SK-N-SH treated with all-trans-retinoic acid at 6 μM for 48 hours (cell line): ENCODE measurements at regions not wholly inside any gene's neighbourhood (a gene's known extent, or its start where the extent isn't known, plus 50 kb on each side); places are given as distances from the start of the nearest gene placed in this dataset.

Experiments
- ATAC-seq: fragments of 200-7000 bp; cut with Tn5 transposase; 3 replicates; pipeline ENCODE4 v1.9.1; 2020; ENCODE audit warnings: mild to moderate bottlenecking, moderate library complexity
- ARNTL ChIP-seq: fragments of 450-650 bp; formaldehyde crosslinking; IDR thresholded peaks from 2 replicates; pipeline ENCODE4 v1.5.0; 2020; ENCODE audit warnings: low read depth, mild to moderate bottlenecking, moderate library complexity, borderline replicate concordance
- BACH2 ChIP-seq: fragments of 250-450 bp; sonication (Bioruptor Pico); IDR thresholded peaks from 2 replicates; pipeline ENCODE4 v1.9.0; 2021; ENCODE audit warnings: mild to moderate bottlenecking, borderline replicate concordance
- CREB5 ChIP-seq: fragments of 250-450 bp; sonication (Bioruptor Pico); IDR thresholded peaks from 2 replicates; pipeline ENCODE4 v1.5.1; 2020; ENCODE audit warnings: low read depth, mild to moderate bottlenecking, moderate library complexity
- CSDC2 ChIP-seq: fragments of 250-450 bp; sonication (Bioruptor Pico); IDR thresholded peaks from 2 replicates; pipeline ENCODE4 v1.5.0; 2020; ENCODE audit warnings: mild to moderate bottlenecking, moderate library complexity
- CSRNP3 ChIP-seq: fragments of 250-450 bp; sonication (Bioruptor Pico); IDR thresholded peaks from 2 replicates; pipeline ENCODE4 v1.5.1; 2021; ENCODE audit warnings: mild to moderate bottlenecking, moderate library complexity
- ESRRG ChIP-seq: fragments of 250-450 bp; sonication (Bioruptor Pico); IDR thresholded peaks from 2 replicates; pipeline ENCODE4 v1.6.1; 2021; ENCODE audit warnings: mild to moderate bottlenecking
- ISL1 ChIP-seq: fragments of 250-450 bp; sonication (Bioruptor Pico); IDR thresholded peaks from 2 replicates; pipeline ENCODE4 v2.1.2; 2022; ENCODE audit warnings: mild to moderate bottlenecking, moderate library complexity
- OSR1 ChIP-seq: fragments of 250-450 bp; sonication (Bioruptor Pico); IDR thresholded peaks from 2 replicates; pipeline ENCODE4 v1.8.0; 2022; ENCODE audit warnings: moderate library complexity, mild to moderate bottlenecking, inconsistent platforms
- POU6F1 ChIP-seq: fragments of 250-450 bp; sonication (Bioruptor Pico); IDR thresholded peaks from 2 replicates; pipeline ENCODE4 v1.8.0; 2021; ENCODE audit warnings: low read depth, mild to moderate bottlenecking, moderate library complexity, borderline replicate concordance
- PPARA ChIP-seq: fragments of 250-450 bp; sonication (Bioruptor Pico); IDR thresholded peaks from 2 replicates; pipeline ENCODE4 v1.5.0; 2020; ENCODE audit warnings: mild to moderate bottlenecking, borderline replicate concordance
- RARB ChIP-seq: fragments of 250-450 bp; sonication (Bioruptor Pico); IDR thresholded peaks from 2 replicates; pipeline ENCODE4 v1.8.0; 2021; ENCODE audit warnings: mild to moderate bottlenecking, moderate library complexity
- SNAI2 ChIP-seq: fragments of 250-450 bp; sonication (Bioruptor Pico); IDR thresholded peaks from 2 replicates; pipeline ENCODE4 v1.5.0; 2020; ENCODE audit warnings: mild to moderate bottlenecking, moderate library complexity
- TOX ChIP-seq: fragments of 250-450 bp; sonication (Bioruptor Pico); IDR thresholded peaks from 2 replicates; pipeline ENCODE4 v1.8.0; 2021; ENCODE audit warnings: mild to moderate bottlenecking, moderate library complexity, borderline replicate concordance
- TSHZ2 ChIP-seq: fragments of 250-450 bp; sonication (Bioruptor Pico); IDR thresholded peaks from 2 replicates; pipeline ENCODE4 v1.5.0; 2020; ENCODE audit warnings: mild to moderate bottlenecking, moderate library complexity
- ZC3H10 ChIP-seq: fragments of 250-450 bp; sonication (Bioruptor Pico); IDR thresholded peaks from 2 replicates; pipeline ENCODE4 v1.5.1; 2021; ENCODE audit warnings: mild to moderate bottlenecking, moderate library complexity
- ZFP3 ChIP-seq: fragments of 250-450 bp; sonication (Bioruptor Pico); IDR thresholded peaks from 2 replicates; pipeline ENCODE4 v1.5.0; 2020; ENCODE audit warnings: mild to moderate bottlenecking, moderate library complexity
- ZFP30 ChIP-seq: fragments of 450-650 bp; formaldehyde crosslinking; IDR thresholded peaks from 2 replicates; pipeline ENCODE4 v1.5.0; 2022; ENCODE audit warnings: mild to moderate bottlenecking, moderate library complexity
- ZNF565 ChIP-seq: fragments of 450-650 bp; formaldehyde crosslinking; conservative IDR thresholded peaks from 2 replicates; pipeline ENCODE4 v1.5.0; 2020; ENCODE audit warnings: low read depth, mild to moderate bottlenecking, moderate library complexity
- ZNF70 ChIP-seq: fragments of 450-650 bp; formaldehyde crosslinking; IDR thresholded peaks from 2 replicates; pipeline ENCODE4 v1.5.0; 2020; ENCODE audit warnings: mild to moderate bottlenecking, moderate library complexity

- TF ChIP-seq CREB5 = no peak
- TF ChIP-seq POU6F1 (CRISPR knock-in tag) = no peak
- TF ChIP-seq OSR1 (CRISPR knock-in tag) = no peak
- no peak for TF ChIP-seq SNAI2
- no peak for TF ChIP-seq BACH2
- TF ChIP-seq CSDC2 (CRISPR knock-in tag) = no peak
- no peak for TF ChIP-seq ESRRG (CRISPR knock-in tag)
- no peak for TF ChIP-seq ISL1 (CRISPR knock-in tag)
- TF ChIP-seq ZNF565 (CRISPR knock-in tag) = no peak
Measured at GRCh38 chr6:81892891-81893290, 140.4 kb upstream of the TENT5A start (continued).

- no peak for ATAC-seq
- TF ChIP-seq PPARA = no peak
- no peak for TF ChIP-seq OSR1 (CRISPR knock-in tag)
- TF ChIP-seq ZNF70 (CRISPR knock-in tag) = no peak
- TF ChIP-seq RARB (CRISPR knock-in tag) = no peak
- TF ChIP-seq TSHZ2 (CRISPR knock-in tag) = no peak
- TF ChIP-seq ZFP30 (CRISPR knock-in tag) = no peak
- TF ChIP-seq BACH2 = no peak
- TF ChIP-seq SNAI2 = no peak
- TF ChIP-seq ZFP3 = no peak
- TF ChIP-seq TOX (CRISPR knock-in tag) = no peak
- TF ChIP-seq ZC3H10 (CRISPR knock-in tag) = no peak
- TF ChIP-seq ARNTL (CRISPR knock-in tag) = no peak
Measured at GRCh38 chr6:81891874-81892273, 139.4 kb upstream of the TENT5A start.

- no peak; the same call in 2 of the 3 replicates for ATAC-seq
- TF ChIP-seq PPARA = no peak
- TF ChIP-seq RARB (CRISPR knock-in tag) = no peak
- no peak for TF ChIP-seq ARNTL (CRISPR knock-in tag)
- no peak for TF ChIP-seq ESRRG (CRISPR knock-in tag)
- no peak for TF ChIP-seq TSHZ2 (CRISPR knock-in tag)
- TF ChIP-seq ISL1 (CRISPR knock-in tag) = no peak
- no peak for TF ChIP-seq SNAI2
- TF ChIP-seq POU6F1 (CRISPR knock-in tag) = no peak
- no peak for TF ChIP-seq TOX (CRISPR knock-in tag)
- TF ChIP-seq ZFP3 = no peak
- TF ChIP-seq CSRNP3 (CRISPR knock-in tag) = no peak
- no peak for TF ChIP-seq OSR1 (CRISPR knock-in tag)
- TF ChIP-seq CSDC2 (CRISPR knock-in tag) = no peak
Measured at GRCh38 chr6:81890846-81891245, 138.4 kb upstream of the TENT5A start.
